PC-3 (cell line): ENCODE measurements at regions not wholly inside any gene's neighbourhood (a gene's known extent, or its start where the extent isn't known, plus 50 kb on each side); places are given as distances from the start of the nearest gene placed in this dataset.

Source experiments
- ATAC-seq: fragments of 200-7000 bp; cut with Tn5 transposase; 2 replicates; pipeline ENCODE4 v1.9.1; 2020; ENCODE audit warnings: mild to moderate bottlenecking, moderate library complexity
- BruUV-seq: library from RNA; stranded (reverse); fragments of 400-500 nt; replicated peaks from 2 replicates; lab custom pipeline; 2021; lab: Mats Ljungman, UMichigan
- CTCF ChIA-PET: fragments of 300-600 bp; sonication (Branson Sonifier 250); formaldehyde crosslinking; loops from one replicate; lab custom pipeline; 2022; ENCODE audit warnings: antibody characterized with exemption; lab: Charles Lee
- POLR2A ChIA-PET: fragments of 300-600 bp; sonication (Branson Sonifier 250); formaldehyde crosslinking; loops from one replicate; lab custom pipeline; 2022; ENCODE audit warnings: antibody characterized with exemption; ENCODE audit not compliant: unreplicated experiment; lab: Charles Lee
- DNase-seq: peaks from one replicate; pipeline ENCODE4 v3.0.0-alpha.2; 2015
- H2AFZ ChIP-seq: fragments of 300-600 bp; sonication (generic); 2 replicates; pipeline ENCODE4 v1.6.0; 2016; ENCODE audit warnings: antibody characterized with exemption, low read length
- H3F3A ChIP-seq: fragments of 300-600 bp; sonication (generic); one replicate; pipeline ENCODE4 v1.6.0; 2017; ENCODE audit warnings: antibody characterized with exemption, low read length, control low read depth, mild to moderate bottlenecking; ENCODE audit not compliant: unreplicated experiment
- H3K27ac ChIP-seq: fragments of 300-600 bp; sonication (generic); 2 replicates; pipeline ENCODE4 v1.5.1; 2016; ENCODE audit warnings: mild to moderate bottlenecking, low read length
- H3K27me3 ChIP-seq: fragments of 300-600 bp; sonication (generic); 2 replicates; pipeline ENCODE4 v1.6.1; 2016; ENCODE audit warnings: low read length, mixed read lengths
- H3K36me3 ChIP-seq: fragments of 300-600 bp; sonication (generic); 2 replicates; pipeline ENCODE4 v1.6.1; 2016; ENCODE audit warnings: low read depth, mixed run types, low read length, mixed read lengths
- H3K4me1 ChIP-seq: fragments of 300-600 bp; sonication (generic); 2 replicates; pipeline ENCODE4 v1.5.1; 2016; ENCODE audit warnings: low read length; ENCODE audit not compliant: insufficient read depth
- H3K4me2 ChIP-seq: fragments of 300-600 bp; sonication (generic); 2 replicates; pipeline ENCODE4 v1.6.0; 2016; ENCODE audit warnings: low read length
- H3K4me3 ChIP-seq: fragments of 300-600 bp; sonication (generic); 2 replicates; pipeline ENCODE4 v1.5.1; 2016; ENCODE audit warnings: mild to moderate bottlenecking, low read length, mixed read lengths
- H3K79me2 ChIP-seq: fragments of 300-600 bp; sonication (generic); 2 replicates; pipeline ENCODE4 v1.6.1; 2017; ENCODE audit warnings: low read length, mixed read lengths
- H3K9ac ChIP-seq: fragments of 300-600 bp; sonication (generic); 2 replicates; pipeline ENCODE4 v1.6.0; 2016; ENCODE audit warnings: mild to moderate bottlenecking, low read length
- H3K9me2 ChIP-seq: fragments of 300-600 bp; sonication (generic); replicated peaks from 2 replicates; pipeline ENCODE4 v1.6.1; 2016; ENCODE audit warnings: mixed run types, low read length, mixed read lengths
- H3K9me3 ChIP-seq: fragments of 300-600 bp; sonication (generic); 2 replicates; pipeline ENCODE4 v1.6.1; 2016; ENCODE audit warnings: low read length, mixed read lengths
- H4K20me1 ChIP-seq: fragments of 300-600 bp; sonication (generic); 2 replicates; pipeline ENCODE4 v1.6.1; 2016; ENCODE audit warnings: low read length, mixed read lengths
- EZH2 ChIP-seq: fragments of 300-600 bp; sonication (generic); IDR thresholded peaks from one replicate; pipeline ENCODE4 v1.6.1; 2017; ENCODE audit warnings: antibody characterized with exemption, mild to moderate bottlenecking, low read length; ENCODE audit not compliant: unreplicated experiment
- EZH2phosphoT487 ChIP-seq: fragments of 300-600 bp; sonication (generic); IDR thresholded peaks from 2 replicates; pipeline ENCODE4 v1.6.1; 2018; ENCODE audit warnings: mild to moderate bottlenecking, antibody characterized with exemption, low read length, borderline replicate concordance
- intact Hi-C: fragments of 100-400 bp; cut with micrococcal nuclease; formaldehyde crosslinking; loops from 2 replicates; pipeline ENCODE4 v1.9.0; 2023
- TF ChIP-seq, protein P1 (sequence below): fragments of 300-600 bp; sonication (generic); conservative IDR thresholded peaks from 2 replicates; pipeline ENCODE4 v1.5.1; 2017; ENCODE audit warnings: antibody characterized with exemption, low read depth, mild to moderate bottlenecking, low read length

DNA sequence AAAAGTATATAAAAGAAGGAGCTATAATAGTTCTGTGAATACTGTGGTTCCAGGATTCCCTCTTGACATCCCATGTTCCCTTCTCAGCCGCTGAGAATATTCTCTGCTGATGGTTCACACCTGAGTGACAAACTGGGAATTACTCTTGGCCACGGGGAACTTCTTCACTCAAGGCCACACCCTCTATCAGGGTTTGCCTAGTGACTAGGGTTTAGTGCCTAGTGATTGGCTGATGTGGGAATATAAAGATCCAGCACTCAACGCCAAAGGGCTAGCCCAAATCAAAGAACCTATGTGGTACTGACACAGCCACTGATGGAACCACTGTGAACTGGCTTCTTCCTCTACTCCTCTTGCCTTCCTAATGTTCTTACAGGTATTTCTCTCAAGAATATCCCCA lies 248.4 kb downstream of the ASCL1 start:
- Histone ChIP-seq H2AFZ (no peak overlapping the region), H3K27me3 (peaks cover 14% of the 10 kb centered on the region; the same call in 1 of the 2 replicates), H3K4me1 (no peaks in the 10 kb centered on the region), H3F3A (no peaks in the 10 kb centered on the region), H3K4me2 (no peak overlapping the region), H3K27ac (no peak overlapping the region), H3K9me2 (no peaks in the 10 kb centered on the region), H3K4me3 (no peak overlapping the region), H3K36me3 (no peaks in the 10 kb centered on the region), H4K20me1 (no peaks in the 10 kb centered on the region), H3K9me3 (no peaks in the 10 kb centered on the region), H3K9ac (no peak overlapping the region), H3K79me2 (no peaks in the 10 kb centered on the region)
- DNase-seq = no peak
- CTCF ChIA-PET = no interaction called here
- intact Hi-C loops = no loop called here
- TF ChIP-seq EZH2 = no peak
- TF ChIP-seq EZH2phosphoT487 = no peak
- TF ChIP-seq, protein P1, sequence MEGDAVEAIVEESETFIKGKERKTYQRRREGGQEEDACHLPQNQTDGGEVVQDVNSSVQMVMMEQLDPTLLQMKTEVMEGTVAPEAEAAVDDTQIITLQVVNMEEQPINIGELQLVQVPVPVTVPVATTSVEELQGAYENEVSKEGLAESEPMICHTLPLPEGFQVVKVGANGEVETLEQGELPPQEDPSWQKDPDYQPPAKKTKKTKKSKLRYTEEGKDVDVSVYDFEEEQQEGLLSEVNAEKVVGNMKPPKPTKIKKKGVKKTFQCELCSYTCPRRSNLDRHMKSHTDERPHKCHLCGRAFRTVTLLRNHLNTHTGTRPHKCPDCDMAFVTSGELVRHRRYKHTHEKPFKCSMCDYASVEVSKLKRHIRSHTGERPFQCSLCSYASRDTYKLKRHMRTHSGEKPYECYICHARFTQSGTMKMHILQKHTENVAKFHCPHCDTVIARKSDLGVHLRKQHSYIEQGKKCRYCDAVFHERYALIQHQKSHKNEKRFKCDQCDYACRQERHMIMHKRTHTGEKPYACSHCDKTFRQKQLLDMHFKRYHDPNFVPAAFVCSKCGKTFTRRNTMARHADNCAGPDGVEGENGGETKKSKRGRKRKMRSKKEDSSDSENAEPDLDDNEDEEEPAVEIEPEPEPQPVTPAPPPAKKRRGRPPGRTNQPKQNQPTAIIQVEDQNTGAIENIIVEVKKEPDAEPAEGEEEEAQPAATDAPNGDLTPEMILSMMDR = no peak
- BruUV-seq = no TSS peak
- ATAC-seq = no peak
- POLR2A ChIA-PET = no interaction called here

GRCh38 chr12:103207936-103208335 lies 250.5 kb downstream of the ASCL1 start:
- TF ChIP-seq, protein P1 = no peak
- no peak for TF ChIP-seq EZH2
- no peak for TF ChIP-seq EZH2phosphoT487
- BruUV-seq = no TSS peak
- ChIA-PET CTCF (no interaction called here), POLR2A (no interaction called here)
- intact Hi-C loops = no loop called here
- H3K9me3 ChIP-seq = no peaks in the 10 kb centered on the region
- no peaks in the 10 kb centered on the region for H3K4me1 ChIP-seq
- H2AFZ ChIP-seq = no peak overlapping the region
- H3K36me3 ChIP-seq = no peaks in the 10 kb centered on the region
- H3K27me3 ChIP-seq = peaks cover 14% of the 10 kb centered on the region; the same call in 1 of the 2 replicates
- ATAC-seq (no peak), DNase-seq (no peak)
- H3K4me2 ChIP-seq = no peak overlapping the region
- H3K9ac ChIP-seq = no peak overlapping the region
- no peaks in the 10 kb centered on the region for H3F3A ChIP-seq
- no peaks in the 10 kb centered on the region for H4K20me1 ChIP-seq
- H3K4me3 ChIP-seq = no peak overlapping the region
- H3K79me2 ChIP-seq = no peaks in the 10 kb centered on the region
- H3K27ac ChIP-seq = no peak overlapping the region
- no peaks in the 10 kb centered on the region for H3K9me2 ChIP-seq

DNA sequence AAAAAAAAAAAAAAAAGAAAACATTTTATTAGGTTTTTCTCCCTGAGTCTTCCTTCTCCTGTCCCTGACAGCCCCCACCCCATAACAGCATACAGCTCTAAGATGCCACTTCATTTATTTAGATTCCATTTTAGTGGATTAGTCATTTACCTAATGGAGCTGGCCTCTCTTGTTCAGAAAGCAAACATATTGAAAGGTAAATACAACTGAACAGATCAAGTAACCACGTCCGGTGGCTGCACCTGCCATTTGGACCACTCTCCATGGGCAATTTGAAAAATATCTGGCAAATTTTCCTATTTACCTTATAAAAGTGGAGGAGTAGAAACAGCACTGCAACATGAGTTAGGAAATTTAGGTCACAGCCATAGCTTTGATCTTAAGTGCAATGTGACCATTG lies 254.6 kb downstream of the C12orf42 start:
- Histone ChIP-seq H3K9me2 (no peaks in the 10 kb centered on the region), H3K4me2 (no peak overlapping the region), H3K27me3 (no peaks in the 10 kb centered on the region), H3K27ac (no peak overlapping the region), H3K9ac (no peak overlapping the region), H3K4me1 (no peaks in the 10 kb centered on the region), H3K4me3 (no peak overlapping the region), H4K20me1 (no peaks in the 10 kb centered on the region), H2AFZ (no peak overlapping the region), H3K9me3 (no peaks in the 10 kb centered on the region), H3K79me2 (no peaks in the 10 kb centered on the region), H3K36me3 (no peaks in the 10 kb centered on the region), H3F3A (no peaks in the 10 kb centered on the region)
- POLR2A ChIA-PET = no interaction called here
- ATAC-seq = no peak
- TF ChIP-seq, protein P1 = no peak
- TF ChIP-seq EZH2phosphoT487 (no peak), EZH2 (no peak)
- peak; percentile 23 for DNase-seq
- intact Hi-C loops = no loop called here
- CTCF ChIA-PET = no interaction called here
- BruUV-seq = no TSS peak
